MM.1S (cell line): ENCODE measurements at regions not wholly inside any gene's neighbourhood (a gene's known extent, or its start where the extent isn't known, plus 50 kb on each side); places are given as distances from the start of the nearest gene placed in this dataset.

Experiments used
- CTCF ChIP-seq: fragments of 300-600 bp; sonication (generic); IDR thresholded peaks from 2 replicates; pipeline ENCODE4 v1.5.1; 2016; ENCODE audit warnings: antibody characterized with exemption, low read length, mixed read lengths
- EZH2phosphoT487 ChIP-seq: fragments of 300-600 bp; sonication (generic); IDR thresholded peaks from 2 replicates; pipeline ENCODE4 v1.6.1; 2018; ENCODE audit warnings: antibody characterized with exemption, low read length

DNA sequence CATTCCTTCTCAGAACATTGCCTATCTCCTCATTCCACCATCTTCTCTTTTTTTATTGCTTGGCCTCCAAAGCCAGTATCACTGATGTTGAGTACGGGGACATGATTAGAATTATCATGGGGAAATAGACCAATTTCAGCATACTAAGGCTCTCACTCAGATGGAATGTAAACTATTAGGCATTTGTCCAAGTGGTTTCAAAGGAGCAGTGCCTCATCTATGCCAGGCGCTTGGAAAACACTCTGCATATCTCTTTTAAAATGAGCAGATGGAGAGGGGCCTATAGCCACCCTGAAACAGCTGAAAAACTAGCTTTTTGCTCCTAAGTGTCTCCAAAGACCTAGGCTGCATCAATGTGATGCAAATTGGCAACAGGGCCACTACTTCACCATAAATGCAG is 150.8 kb upstream of the DIPK2B start:
- no peak for TF ChIP-seq CTCF
- TF ChIP-seq EZH2phosphoT487 = no peak
